HL-60 (cell line): ENCODE measurements at regions not wholly inside any gene's neighbourhood (a gene's known extent, or its start where the extent isn't known, plus 50 kb on each side); places are given as distances from the start of the nearest gene placed in this dataset.
A peak's percentile ranks its signal among the peaks of the same experiment; 100 is the strongest.

Source experiments
- DNase-seq, 2 experiments: peaks; one replicate each; pipeline ENCODE4 v3.0.0-alpha.2; 2010 to 2020; ENCODE audit warnings: low read depth in 1 of 2, low spot score in 1 of 2
- H3K27ac ChIP-seq: fragments of 250-450 bp; sonication (Bioruptor Pico); replicated peaks from 2 replicates; pipeline ENCODE4 v1.5.1; 2020; ENCODE audit warnings: mild to moderate bottlenecking, moderate library complexity
- H3K27me3 ChIP-seq: fragments of 250-450 bp; sonication (Bioruptor Pico); 2 replicates; pipeline ENCODE4 v1.5.1; 2021; ENCODE audit warnings: mild to moderate bottlenecking, moderate library complexity; ENCODE audit not compliant: insufficient read depth, poor library complexity, severe bottlenecking
- H3K4me3 ChIP-seq: replicated peaks from 2 replicates; pipeline ENCODE4 v1.5.1; 2011; ENCODE audit warnings: mild to moderate bottlenecking, control low read depth, low read length; ENCODE audit not compliant: insufficient read depth
- GABPA ChIP-seq: IDR thresholded peaks from 2 replicates; pipeline ENCODE4 v1.6.1; 2012; ENCODE audit warnings: low read depth
- POLR2AphosphoS5 ChIP-seq: IDR thresholded peaks from 2 replicates; pipeline ENCODE4 v1.6.1; 2012; ENCODE audit warnings: low read depth
- SPI1 ChIP-seq: IDR thresholded peaks from 2 replicates; pipeline ENCODE4 v1.6.1; 2012; ENCODE audit warnings: low read depth, mild to moderate bottlenecking, borderline replicate concordance
- TF ChIP-seq, protein P1 (sequence below): IDR thresholded peaks from 2 replicates; pipeline ENCODE4 v1.6.1; 2012; ENCODE audit warnings: low read depth; ENCODE audit not compliant: insufficient replicate concordance
- TF ChIP-seq, protein P2 (sequence below): IDR thresholded peaks from one replicate; pipeline ENCODE4 v1.5.1; 2011; ENCODE audit warnings: low read length, control low read depth, inconsistent platforms; ENCODE audit not compliant: insufficient read depth

DNA sequence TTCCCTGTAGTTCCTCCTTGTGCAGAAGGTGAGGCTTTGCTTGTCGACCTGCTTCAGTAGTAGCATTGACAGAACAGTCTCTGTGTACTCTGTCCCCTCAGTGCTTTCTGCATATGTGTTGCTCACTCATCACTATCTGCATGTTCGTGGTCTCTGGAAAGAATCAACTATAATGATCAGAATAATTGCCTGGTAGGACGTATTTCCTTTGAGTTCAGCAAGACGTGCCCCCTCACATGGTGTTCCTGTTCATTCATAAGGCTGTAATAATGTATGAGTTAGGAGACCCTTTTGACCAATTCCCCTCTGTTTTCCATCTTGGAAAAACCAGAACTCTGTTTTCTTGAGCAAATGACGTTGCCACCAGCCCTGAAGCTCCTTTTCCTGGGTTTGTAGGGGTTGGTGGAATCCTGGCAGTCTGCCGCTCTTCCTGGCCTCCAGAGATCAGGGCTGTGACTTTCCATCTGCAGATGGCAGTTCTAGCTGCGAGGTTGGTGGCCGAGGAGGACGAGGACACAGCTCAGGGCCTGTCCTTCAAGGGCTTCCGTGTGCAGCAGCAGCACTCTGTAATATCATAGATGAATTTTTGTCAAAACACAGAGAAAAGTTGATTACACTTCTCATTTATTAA is 61.9 kb downstream of the EXOSC2 start:
- H3K27ac ChIP-seq, result no peak overlapping the region; the same call in 1 of the 2 replicates
- no peaks in the 10 kb centered on the region for H3K27me3 ChIP-seq
- H3K4me3 ChIP-seq, result no peak overlapping the region
- TF ChIP-seq, protein P1, sequence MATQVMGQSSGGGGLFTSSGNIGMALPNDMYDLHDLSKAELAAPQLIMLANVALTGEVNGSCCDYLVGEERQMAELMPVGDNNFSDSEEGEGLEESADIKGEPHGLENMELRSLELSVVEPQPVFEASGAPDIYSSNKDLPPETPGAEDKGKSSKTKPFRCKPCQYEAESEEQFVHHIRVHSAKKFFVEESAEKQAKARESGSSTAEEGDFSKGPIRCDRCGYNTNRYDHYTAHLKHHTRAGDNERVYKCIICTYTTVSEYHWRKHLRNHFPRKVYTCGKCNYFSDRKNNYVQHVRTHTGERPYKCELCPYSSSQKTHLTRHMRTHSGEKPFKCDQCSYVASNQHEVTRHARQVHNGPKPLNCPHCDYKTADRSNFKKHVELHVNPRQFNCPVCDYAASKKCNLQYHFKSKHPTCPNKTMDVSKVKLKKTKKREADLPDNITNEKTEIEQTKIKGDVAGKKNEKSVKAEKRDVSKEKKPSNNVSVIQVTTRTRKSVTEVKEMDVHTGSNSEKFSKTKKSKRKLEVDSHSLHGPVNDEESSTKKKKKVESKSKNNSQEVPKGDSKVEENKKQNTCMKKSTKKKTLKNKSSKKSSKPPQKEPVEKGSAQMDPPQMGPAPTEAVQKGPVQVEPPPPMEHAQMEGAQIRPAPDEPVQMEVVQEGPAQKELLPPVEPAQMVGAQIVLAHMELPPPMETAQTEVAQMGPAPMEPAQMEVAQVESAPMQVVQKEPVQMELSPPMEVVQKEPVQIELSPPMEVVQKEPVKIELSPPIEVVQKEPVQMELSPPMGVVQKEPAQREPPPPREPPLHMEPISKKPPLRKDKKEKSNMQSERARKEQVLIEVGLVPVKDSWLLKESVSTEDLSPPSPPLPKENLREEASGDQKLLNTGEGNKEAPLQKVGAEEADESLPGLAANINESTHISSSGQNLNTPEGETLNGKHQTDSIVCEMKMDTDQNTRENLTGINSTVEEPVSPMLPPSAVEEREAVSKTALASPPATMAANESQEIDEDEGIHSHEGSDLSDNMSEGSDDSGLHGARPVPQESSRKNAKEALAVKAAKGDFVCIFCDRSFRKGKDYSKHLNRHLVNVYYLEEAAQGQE, result no peak
- TF ChIP-seq POLR2AphosphoS5 (no peak), GABPA (no peak), SPI1 (no peak)
- TF ChIP-seq, protein P2, sequence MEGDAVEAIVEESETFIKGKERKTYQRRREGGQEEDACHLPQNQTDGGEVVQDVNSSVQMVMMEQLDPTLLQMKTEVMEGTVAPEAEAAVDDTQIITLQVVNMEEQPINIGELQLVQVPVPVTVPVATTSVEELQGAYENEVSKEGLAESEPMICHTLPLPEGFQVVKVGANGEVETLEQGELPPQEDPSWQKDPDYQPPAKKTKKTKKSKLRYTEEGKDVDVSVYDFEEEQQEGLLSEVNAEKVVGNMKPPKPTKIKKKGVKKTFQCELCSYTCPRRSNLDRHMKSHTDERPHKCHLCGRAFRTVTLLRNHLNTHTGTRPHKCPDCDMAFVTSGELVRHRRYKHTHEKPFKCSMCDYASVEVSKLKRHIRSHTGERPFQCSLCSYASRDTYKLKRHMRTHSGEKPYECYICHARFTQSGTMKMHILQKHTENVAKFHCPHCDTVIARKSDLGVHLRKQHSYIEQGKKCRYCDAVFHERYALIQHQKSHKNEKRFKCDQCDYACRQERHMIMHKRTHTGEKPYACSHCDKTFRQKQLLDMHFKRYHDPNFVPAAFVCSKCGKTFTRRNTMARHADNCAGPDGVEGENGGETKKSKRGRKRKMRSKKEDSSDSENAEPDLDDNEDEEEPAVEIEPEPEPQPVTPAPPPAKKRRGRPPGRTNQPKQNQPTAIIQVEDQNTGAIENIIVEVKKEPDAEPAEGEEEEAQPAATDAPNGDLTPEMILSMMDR, result no peak
- no peak for DNase-seq

DNA sequence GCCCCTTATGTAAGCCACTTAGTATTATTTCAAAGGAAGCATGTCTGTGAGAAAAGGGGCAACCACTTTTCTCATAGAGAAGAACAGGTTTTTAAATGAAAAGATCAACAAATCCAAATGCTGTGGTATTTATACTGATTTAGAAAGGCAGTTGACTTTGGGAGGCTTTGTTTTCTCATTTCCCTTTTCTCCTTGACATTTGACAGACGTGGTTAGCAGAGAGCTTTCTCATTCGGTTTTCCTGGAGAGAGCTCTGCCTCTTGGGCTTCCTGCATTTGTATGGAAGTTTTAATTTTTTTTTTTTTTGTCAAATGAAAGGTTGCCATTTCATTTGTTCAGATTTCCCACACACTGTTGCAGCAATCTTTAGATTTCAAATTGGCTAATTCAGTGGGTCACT is 62.5 kb downstream of the EXOSC2 start:
- TF ChIP-seq GABPA (no peak), SPI1 (peak; percentile 39; the same call in 1 of the 2 replicates), POLR2AphosphoS5 (no peak)
- TF ChIP-seq, protein P2, result no peak
- TF ChIP-seq, protein P1, result no peak
- Histone ChIP-seq H3K4me3 (no peak overlapping the region), H3K27me3 (no peaks in the 10 kb centered on the region), H3K27ac (peak overlapping the region; percentile 39; the same call in 1 of the 2 replicates)
- no peak for DNase-seq

DNA sequence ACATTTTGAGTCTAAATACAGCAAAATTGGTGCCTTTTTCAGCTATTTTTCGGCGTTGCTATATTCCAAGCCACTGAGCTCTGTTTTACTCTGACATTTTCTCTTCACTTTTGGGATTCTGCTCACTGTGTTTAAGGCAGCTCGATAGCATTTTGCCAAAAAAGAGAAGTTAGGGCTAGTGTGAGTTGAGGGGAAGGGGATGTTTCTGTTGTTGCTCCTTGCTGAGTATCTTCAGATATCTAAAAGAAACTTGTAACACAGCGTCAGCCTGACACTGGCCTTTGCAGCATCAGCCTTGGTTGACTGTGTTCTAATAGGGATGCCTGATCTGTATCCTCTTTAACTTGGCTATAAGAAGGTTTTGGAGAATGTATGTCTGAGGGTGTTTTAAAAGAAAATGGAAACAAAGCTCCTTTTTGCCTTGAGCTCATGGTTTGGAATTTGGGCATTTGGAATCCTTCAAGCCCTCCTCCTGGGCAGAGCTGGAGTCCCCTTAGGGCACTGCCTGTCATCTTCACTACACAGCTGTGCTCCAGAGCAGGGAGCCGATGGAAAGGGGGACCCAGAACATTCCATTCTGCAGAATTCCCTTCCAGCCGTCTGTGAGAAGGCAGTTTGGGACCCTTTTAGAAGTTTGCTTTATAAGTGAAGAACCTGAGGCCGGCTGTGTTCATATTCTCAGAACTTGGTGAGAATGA is 63.0 kb downstream of the EXOSC2 start:
- peak in 1 of 2 experiments; percentile 34 for DNase-seq
- Histone ChIP-seq H3K27me3 (no peaks in the 10 kb centered on the region), H3K27ac (peak overlapping the region; percentile 39; the same call in 1 of the 2 replicates), H3K4me3 (no peak overlapping the region)
- TF ChIP-seq SPI1, result no peak
- TF ChIP-seq, protein P1, result no peak
- no peak for TF ChIP-seq POLR2AphosphoS5
- TF ChIP-seq, protein P2, result no peak
